Uterus (tissue), 3 donors: ENCODE measurements at regions not wholly inside any gene's neighbourhood (a gene's known extent, or its start where the extent isn't known, plus 50 kb on each side); places are given as distances from the start of the nearest gene placed in this dataset.

Experiments used
- DNase-seq, 2 donors: peaks; one replicate each; pipeline ENCODE4 v3.0.0-alpha.2; 2019 to 2020
- H3K27ac ChIP-seq, 2 donors: fragments of 200-600 bp; sonication (generic); 1 replicate in 1 of 2; 2 replicates in 1 of 2; pipeline ENCODE4 v1.5.1; 2016 to 2018
- H3K27me3 ChIP-seq, 2 donors: fragments of 200-600 bp; sonication (generic); one replicate each; pipeline ENCODE4 v1.5.1; 2018 to 2019; ENCODE audit warnings: control low read depth in 1 of 2
- H3K36me3 ChIP-seq, 2 donors: fragments of 200-600 bp; sonication (generic); one replicate each; pipeline ENCODE4 v1.5.1; 2019; ENCODE audit warnings: control low read depth in 1 of 2
- H3K4me1 ChIP-seq, 2 donors: fragments of 200-600 bp; sonication (generic); one replicate each; pipeline ENCODE4 v1.5.1; 2018 to 2019; ENCODE audit warnings: control low read depth in 1 of 2
- H3K4me3 ChIP-seq, 2 donors: fragments of 200-600 bp; sonication (generic); 1 replicate in 1 of 2; 2 replicates in 1 of 2; pipeline ENCODE4 v1.5.1; 2018 to 2019; ENCODE audit warnings: mild to moderate bottlenecking in 1 of 2
- H3K9me3 ChIP-seq, 2 donors: fragments of 200-600 bp; sonication (generic); one replicate each; pipeline ENCODE4 v1.5.1; 2019; ENCODE audit warnings: control low read depth in 1 of 2
- POLR2A ChIP-seq, 2 donors: fragments of 450-650 bp; IDR thresholded peaks; one replicate each; pipeline ENCODE4 v1.6.1; 2016; ENCODE audit warnings: antibody characterized with exemption in 2 of 2, mild to moderate bottlenecking in 1 of 2, moderate library complexity in 1 of 2
- intact Hi-C: fragments of 100-400 bp; cut with DNase I; formaldehyde crosslinking; loops from one replicate; pipeline ENCODE4 v1.15.1; 2023; ENCODE audit warnings: low total_unique reads
- TF ChIP-seq, protein P1 (sequence below), 4 experiments: fragments of 200-600 bp in 2 of 4; fragments of 450-650 bp in 2 of 4; sonication (generic) in 2 of 4; IDR thresholded peaks; one replicate each; pipeline ENCODE4 v1.5.1; 2016 to 2019; ENCODE audit warnings: antibody characterized with exemption in 4 of 4, mild to moderate bottlenecking in 2 of 4, moderate library complexity in 1 of 4
- donor health status: DM: yes; HTN: yes; CAD: no.

DNA sequence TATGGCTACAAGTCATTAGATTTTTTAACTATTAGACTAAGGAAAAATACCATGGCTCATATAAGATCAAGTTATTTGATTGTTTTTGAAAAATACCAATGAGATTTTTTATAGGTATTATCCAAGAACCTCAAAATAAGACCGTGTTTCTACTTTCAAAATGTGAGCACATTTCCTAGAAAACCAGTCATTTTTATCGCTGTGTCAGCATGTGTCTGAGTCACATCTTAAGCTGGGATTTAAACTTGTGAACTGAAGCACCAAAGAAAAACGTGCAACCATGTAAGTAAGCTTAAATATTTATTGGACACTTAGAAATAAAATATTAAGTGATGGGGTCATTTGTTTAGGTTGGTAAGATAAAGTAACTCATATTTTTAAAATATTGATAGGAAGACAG is 1676.0 kb upstream of the NUDT12 start:
- no peak for TF ChIP-seq POLR2A (IDR thresholded peaks at IDR 0.05)
- TF ChIP-seq, protein P1, sequence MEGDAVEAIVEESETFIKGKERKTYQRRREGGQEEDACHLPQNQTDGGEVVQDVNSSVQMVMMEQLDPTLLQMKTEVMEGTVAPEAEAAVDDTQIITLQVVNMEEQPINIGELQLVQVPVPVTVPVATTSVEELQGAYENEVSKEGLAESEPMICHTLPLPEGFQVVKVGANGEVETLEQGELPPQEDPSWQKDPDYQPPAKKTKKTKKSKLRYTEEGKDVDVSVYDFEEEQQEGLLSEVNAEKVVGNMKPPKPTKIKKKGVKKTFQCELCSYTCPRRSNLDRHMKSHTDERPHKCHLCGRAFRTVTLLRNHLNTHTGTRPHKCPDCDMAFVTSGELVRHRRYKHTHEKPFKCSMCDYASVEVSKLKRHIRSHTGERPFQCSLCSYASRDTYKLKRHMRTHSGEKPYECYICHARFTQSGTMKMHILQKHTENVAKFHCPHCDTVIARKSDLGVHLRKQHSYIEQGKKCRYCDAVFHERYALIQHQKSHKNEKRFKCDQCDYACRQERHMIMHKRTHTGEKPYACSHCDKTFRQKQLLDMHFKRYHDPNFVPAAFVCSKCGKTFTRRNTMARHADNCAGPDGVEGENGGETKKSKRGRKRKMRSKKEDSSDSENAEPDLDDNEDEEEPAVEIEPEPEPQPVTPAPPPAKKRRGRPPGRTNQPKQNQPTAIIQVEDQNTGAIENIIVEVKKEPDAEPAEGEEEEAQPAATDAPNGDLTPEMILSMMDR (IDR thresholded peaks at IDR 0.05): no peak
- Histone ChIP-seq H3K27ac (no peak overlapping the region), H3K36me3 (no peaks in the 10 kb centered on the region), H3K9me3 (no peaks in the 10 kb centered on the region), H3K4me3 (no peak overlapping the region), H3K27me3 (no peaks in the 10 kb centered on the region), H3K4me1 (no peaks in the 10 kb centered on the region)
- no peak for DNase-seq
- intact Hi-C loops: no loop called here

DNA sequence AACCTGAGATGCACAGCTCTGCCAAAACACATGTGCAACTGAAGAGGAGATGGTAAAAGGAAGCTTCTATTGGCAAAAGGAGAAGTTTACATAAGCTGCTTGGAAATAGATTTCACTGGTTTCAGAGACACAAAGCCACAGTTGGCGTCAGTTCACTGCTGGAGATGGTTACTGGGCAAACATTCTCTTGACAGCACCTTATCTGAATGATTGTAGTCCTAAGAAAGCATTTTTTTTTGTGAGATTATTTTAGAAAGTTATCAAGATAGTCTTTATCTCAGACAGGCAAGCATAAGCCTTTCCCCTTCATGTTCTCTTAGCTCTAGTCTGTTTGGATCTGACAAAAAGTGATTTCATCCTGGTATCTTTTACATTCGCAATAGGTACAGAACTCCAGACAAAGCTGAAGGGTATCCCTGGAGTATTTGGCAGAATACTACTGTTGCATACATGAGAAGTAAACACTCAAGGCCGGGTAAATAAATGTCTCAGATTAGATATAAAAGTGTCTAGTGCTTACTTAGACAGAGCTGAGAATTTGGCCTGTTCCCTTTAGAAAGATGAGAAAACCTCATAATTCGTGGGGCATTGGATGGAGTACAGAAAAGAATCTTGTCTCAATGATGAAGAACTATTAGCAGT is 1668.0 kb upstream of the NUDT12 start:
- no peaks in the 10 kb centered on the region for H3K27me3 ChIP-seq
- H3K36me3 ChIP-seq: no peaks in the 10 kb centered on the region
- H3K4me3 ChIP-seq: no peak overlapping the region
- DNase-seq: no peak
- intact Hi-C loops: no loop called here
- no peak overlapping the region for H3K27ac ChIP-seq
- H3K4me1 ChIP-seq: no peaks in the 10 kb centered on the region
- TF ChIP-seq POLR2A (IDR thresholded peaks at IDR 0.05): no peak
- TF ChIP-seq, protein P1 (IDR thresholded peaks at IDR 0.05): no peak
- no peaks in the 10 kb centered on the region for H3K9me3 ChIP-seq

DNA sequence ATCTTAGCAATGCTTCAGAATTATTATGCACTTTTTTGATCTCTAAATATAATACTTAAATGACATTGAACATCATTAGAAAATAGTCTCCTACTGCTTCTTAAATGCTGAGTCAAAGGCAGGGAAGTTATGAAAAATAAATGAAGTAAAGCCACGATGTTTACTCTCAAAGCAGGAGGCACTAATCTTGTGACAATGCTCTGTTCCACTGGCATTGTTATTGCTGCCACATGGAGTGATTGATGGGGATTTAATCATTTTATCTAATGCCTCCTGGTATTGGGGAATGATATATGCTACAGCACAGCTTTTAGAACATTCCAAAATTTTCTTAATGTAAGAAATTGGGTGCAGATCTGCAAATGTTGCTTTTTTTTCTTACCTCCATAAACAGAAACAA is 1655.4 kb upstream of the NUDT12 start:
- Histone ChIP-seq H3K4me1 (no peaks in the 10 kb centered on the region), H3K9me3 (no peaks in the 10 kb centered on the region), H3K27ac (no peak overlapping the region), H3K27me3 (no peaks in the 10 kb centered on the region), H3K36me3 (no peaks in the 10 kb centered on the region), H3K4me3 (no peak overlapping the region)
- TF ChIP-seq, protein P1 (IDR thresholded peaks at IDR 0.05): no peak
- no peak for TF ChIP-seq POLR2A (IDR thresholded peaks at IDR 0.05)
- no peak for DNase-seq
- intact Hi-C loops: no loop called here

DNA sequence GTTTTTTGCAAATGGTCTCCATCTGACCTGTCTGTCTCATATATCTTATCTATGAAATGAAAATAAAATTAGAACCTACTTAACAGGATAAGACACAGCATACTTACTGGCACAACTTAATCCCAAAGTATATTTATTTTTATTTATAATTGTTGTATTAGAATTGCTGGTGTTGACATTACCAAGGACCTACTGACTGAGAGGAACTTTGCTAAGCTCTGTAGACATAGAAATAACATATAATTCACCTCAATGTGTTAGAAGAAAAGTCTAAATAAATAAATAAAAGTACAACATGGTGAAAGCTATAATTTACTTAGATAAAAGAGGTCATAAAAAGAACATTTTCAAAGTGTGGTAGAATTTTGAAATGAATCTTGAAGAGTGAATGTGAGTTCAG is 1650.5 kb upstream of the NUDT12 start:
- Histone ChIP-seq H3K4me1 (no peaks in the 10 kb centered on the region), H3K9me3 (no peaks in the 10 kb centered on the region), H3K27ac (no peak overlapping the region), H3K36me3 (peaks cover 0 to 3% of the 10 kb centered on the region in 2 donors), H3K27me3 (no peaks in the 10 kb centered on the region), H3K4me3 (no peak overlapping the region)
- no peak for TF ChIP-seq POLR2A (IDR thresholded peaks at IDR 0.05)
- TF ChIP-seq, protein P1 (IDR thresholded peaks at IDR 0.05): no peak
- intact Hi-C loops: no loop called here
- DNase-seq: no peak

DNA sequence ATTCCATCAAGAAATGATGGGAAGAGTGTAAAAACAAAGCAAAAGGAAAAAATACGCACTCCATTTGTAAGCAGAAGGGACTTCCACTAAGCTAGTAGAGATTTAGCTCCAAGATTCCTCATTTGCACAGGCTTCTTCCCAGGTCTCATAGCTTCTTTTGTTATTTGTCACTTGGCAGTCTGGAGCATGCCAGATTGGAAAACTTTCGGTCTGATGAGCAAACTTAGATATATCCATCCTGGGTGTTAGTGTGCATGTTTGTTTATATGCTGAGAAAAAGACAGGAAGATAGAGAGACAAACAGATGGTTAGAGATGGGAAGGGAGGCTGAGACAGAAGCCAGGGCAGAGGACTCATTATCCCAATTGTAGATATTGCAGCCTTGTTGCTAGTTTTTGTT is 1644.5 kb upstream of the NUDT12 start:
- DNase-seq: no peak
- intact Hi-C loops: no loop called here
- H3K36me3 ChIP-seq: peaks cover 0 to 2% of the 10 kb centered on the region in 2 donors
- no peaks in the 10 kb centered on the region for H3K9me3 ChIP-seq
- H3K4me3 ChIP-seq: no peak overlapping the region
- H3K27me3 ChIP-seq: no peaks in the 10 kb centered on the region
- no peak overlapping the region for H3K27ac ChIP-seq
- no peak for TF ChIP-seq POLR2A (IDR thresholded peaks at IDR 0.05)
- TF ChIP-seq, protein P1 (IDR thresholded peaks at IDR 0.05): no peak
- no peaks in the 10 kb centered on the region for H3K4me1 ChIP-seq
